Uterus (tissue), 2 donors: ENCODE measurements at regions not wholly inside any gene's neighbourhood (a gene's known extent, or its start where the extent isn't known, plus 50 kb on each side); places are given as distances from the start of the nearest gene placed in this dataset.

ENCODE experiments used
- CTCF ChIP-seq, 4 experiments: fragments of 200-600 bp in 2 of 4; fragments of 450-650 bp in 2 of 4; sonication (generic) in 2 of 4; IDR thresholded peaks; one replicate each; pipeline ENCODE4 v1.5.1; 2016 to 2019; ENCODE audit warnings: antibody characterized with exemption in 4 of 4, mild to moderate bottlenecking in 2 of 4, moderate library complexity in 1 of 4
- POLR2A ChIP-seq, 2 donors: fragments of 450-650 bp; IDR thresholded peaks; one replicate each; pipeline ENCODE4 v1.6.1; 2016; ENCODE audit warnings: antibody characterized with exemption in 2 of 2, mild to moderate bottlenecking in 1 of 2, moderate library complexity in 1 of 2

- TF ChIP-seq CTCF (IDR thresholded peaks at IDR 0.05) (no peak), POLR2A (IDR thresholded peaks at IDR 0.05) (no peak)
Observed at GRCh38 chr3:35216501-35217266, 422.6 kb upstream of the ARPP21 start.
